H1 (cell line): ENCODE measurements at regions not wholly inside any gene's neighbourhood (a gene's known extent, or its start where the extent isn't known, plus 50 kb on each side); places are given as distances from the start of the nearest gene placed in this dataset.

ENCODE experiments used
- CEBPB ChIP-seq: IDR thresholded peaks from 2 replicates; pipeline ENCODE4 v1.6.1; 2012; ENCODE audit warnings: low read depth, low read length
- CHD2 ChIP-seq: IDR thresholded peaks from 2 replicates; pipeline ENCODE4 v1.6.1; 2012; ENCODE audit warnings: low read length, improper control_type of control experiment
- EGR1 ChIP-seq: IDR thresholded peaks from 2 replicates; pipeline ENCODE4 v1.6.1; 2011; ENCODE audit warnings: low read depth, low read length, borderline replicate concordance
- EP300 ChIP-seq, 2 experiments: IDR thresholded peaks; 1 replicate in 1 of 2; 2 replicates in 1 of 2; pipeline ENCODE4 v1.6.1; 2011 to 2012; ENCODE audit warnings: low read depth in 2 of 2, low read length in 2 of 2, mild to moderate bottlenecking in 2 of 2, borderline replicate concordance in 1 of 2, inconsistent platforms in 1 of 2, moderate library complexity in 1 of 2
- KDM1A ChIP-seq: fragments of 200-600, 300-600 bp; sonication (generic); IDR thresholded peaks from 2 replicates; pipeline ENCODE4 v1.7.1; 2016; ENCODE audit warnings: mild to moderate bottlenecking, low read length, borderline replicate concordance
- KDM5A ChIP-seq: fragments of 200-600 bp; IDR thresholded peaks from 2 replicates; pipeline ENCODE4 v1.7.1; 2012; ENCODE audit warnings: mild to moderate bottlenecking, low read length, inconsistent platforms, mixed read lengths
- POLR2A ChIP-seq, 2 experiments: IDR thresholded peaks; 1 replicate in 1 of 2; 2 replicates in 1 of 2; pipeline ENCODE4 v1.6.1; 2011; ENCODE audit warnings: low read depth in 2 of 2, low read length in 2 of 2, mild to moderate bottlenecking in 2 of 2; ENCODE audit errors: control extremely low read depth in 1 of 2
- POLR2AphosphoS5 ChIP-seq: IDR thresholded peaks from 2 replicates; pipeline ENCODE4 v1.6.1; 2011; ENCODE audit warnings: low read depth, low read length
- SP1 ChIP-seq: IDR thresholded peaks from 2 replicates; pipeline ENCODE4 v1.6.1; 2011; ENCODE audit warnings: low read depth, low read length
- TAF7 ChIP-seq: optimal IDR thresholded peaks from 2 replicates; pipeline ENCODE3; 2011; ENCODE audit warnings: low read depth, mild to moderate bottlenecking, inconsistent platforms, low read length, moderate library complexity, borderline replicate concordance
- TF ChIP-seq, protein P1 (sequence below): IDR thresholded peaks from 2 replicates; pipeline ENCODE4 v1.6.1; 2012; ENCODE audit warnings: inconsistent platforms
- TF ChIP-seq, protein P2 (sequence below), 3 experiments: IDR thresholded peaks; 1 replicate in 2 of 3; 2 replicates in 1 of 3; pipeline versions ENCODE4 v1.5.1 to v1.6.1; 2011; ENCODE audit warnings: low read length in 3 of 3, mild to moderate bottlenecking in 3 of 3, inconsistent platforms in 2 of 3, low read depth in 1 of 3, moderate library complexity in 1 of 3; ENCODE audit not compliant: insufficient read depth in 1 of 3; ENCODE audit errors: control extremely low read depth in 1 of 3
- TF ChIP-seq, protein P3 (sequence below): IDR thresholded peaks from 2 replicates; pipeline ENCODE4 v1.6.1; 2011; ENCODE audit warnings: low read length, improper control_type of control experiment

DNA sequence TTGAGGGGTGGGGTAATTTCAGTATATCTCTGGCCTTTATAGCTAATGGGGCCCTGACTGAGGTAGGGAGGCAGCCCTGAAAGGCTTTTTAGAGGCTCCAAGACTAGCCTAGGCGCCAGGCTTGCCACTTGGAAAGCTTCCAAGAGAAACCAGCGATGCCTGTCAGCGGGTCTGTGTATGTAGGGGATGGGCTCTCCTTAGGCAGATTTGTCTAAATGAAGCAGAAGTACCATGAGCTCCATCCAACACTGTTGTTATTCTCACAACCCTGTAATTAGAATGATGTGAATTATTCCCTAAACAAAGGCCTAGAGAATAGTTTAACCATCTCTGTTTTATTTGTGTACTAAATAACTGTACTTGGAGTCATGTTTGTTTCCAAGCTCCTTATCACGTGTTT lies 138.1 kb downstream of the B3GNT2 start:
- TF ChIP-seq, protein P1, sequence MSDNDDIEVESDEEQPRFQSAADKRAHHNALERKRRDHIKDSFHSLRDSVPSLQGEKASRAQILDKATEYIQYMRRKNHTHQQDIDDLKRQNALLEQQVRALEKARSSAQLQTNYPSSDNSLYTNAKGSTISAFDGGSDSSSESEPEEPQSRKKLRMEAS: no peak
- TF ChIP-seq, protein P2, sequence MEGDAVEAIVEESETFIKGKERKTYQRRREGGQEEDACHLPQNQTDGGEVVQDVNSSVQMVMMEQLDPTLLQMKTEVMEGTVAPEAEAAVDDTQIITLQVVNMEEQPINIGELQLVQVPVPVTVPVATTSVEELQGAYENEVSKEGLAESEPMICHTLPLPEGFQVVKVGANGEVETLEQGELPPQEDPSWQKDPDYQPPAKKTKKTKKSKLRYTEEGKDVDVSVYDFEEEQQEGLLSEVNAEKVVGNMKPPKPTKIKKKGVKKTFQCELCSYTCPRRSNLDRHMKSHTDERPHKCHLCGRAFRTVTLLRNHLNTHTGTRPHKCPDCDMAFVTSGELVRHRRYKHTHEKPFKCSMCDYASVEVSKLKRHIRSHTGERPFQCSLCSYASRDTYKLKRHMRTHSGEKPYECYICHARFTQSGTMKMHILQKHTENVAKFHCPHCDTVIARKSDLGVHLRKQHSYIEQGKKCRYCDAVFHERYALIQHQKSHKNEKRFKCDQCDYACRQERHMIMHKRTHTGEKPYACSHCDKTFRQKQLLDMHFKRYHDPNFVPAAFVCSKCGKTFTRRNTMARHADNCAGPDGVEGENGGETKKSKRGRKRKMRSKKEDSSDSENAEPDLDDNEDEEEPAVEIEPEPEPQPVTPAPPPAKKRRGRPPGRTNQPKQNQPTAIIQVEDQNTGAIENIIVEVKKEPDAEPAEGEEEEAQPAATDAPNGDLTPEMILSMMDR (IDR thresholded peaks at IDR 0.05; ENCODE audit: control extremely low read depth in 1 of 3, insufficient read depth in 1 of 3, low read depth in 1 of 3, low read length in 3 of 3): no peak
- TF ChIP-seq SP1 (no peak), CEBPB (no peak), CHD2 (no peak), EP300 (IDR thresholded peaks at IDR 0.05; ENCODE audit: borderline replicate concordance in 1 of 2, low read depth in 2 of 2, low read length in 2 of 2) (no peak), KDM5A (no peak), POLR2AphosphoS5 (no peak), EGR1 (no peak), POLR2A (IDR thresholded peaks at IDR 0.05; ENCODE audit: control extremely low read depth in 1 of 2, low read depth in 2 of 2, low read length in 2 of 2) (no peak), TAF7 (no peak), KDM1A (no peak)
- TF ChIP-seq, protein P3, sequence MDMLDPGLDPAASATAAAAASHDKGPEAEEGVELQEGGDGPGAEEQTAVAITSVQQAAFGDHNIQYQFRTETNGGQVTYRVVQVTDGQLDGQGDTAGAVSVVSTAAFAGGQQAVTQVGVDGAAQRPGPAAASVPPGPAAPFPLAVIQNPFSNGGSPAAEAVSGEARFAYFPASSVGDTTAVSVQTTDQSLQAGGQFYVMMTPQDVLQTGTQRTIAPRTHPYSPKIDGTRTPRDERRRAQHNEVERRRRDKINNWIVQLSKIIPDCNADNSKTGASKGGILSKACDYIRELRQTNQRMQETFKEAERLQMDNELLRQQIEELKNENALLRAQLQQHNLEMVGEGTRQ: no peak
